Kidney glomerular epithelial cell (primary cell): ENCODE measurements at regions not wholly inside any gene's neighbourhood (a gene's known extent, or its start where the extent isn't known, plus 50 kb on each side); places are given as distances from the start of the nearest gene placed in this dataset.
A peak's percentile ranks its signal among the peaks of the same experiment; 100 is the strongest.
"Not testable (repeated sequence)": the region's sequence is repeated elsewhere in the genome, so short reads cannot be mapped to it uniquely, and the experiment has no call there.

Source experiments
- DNase-seq: peaks from one replicate; lab custom pipeline; 2025; lab: John Stamatoyannopoulos, UW

- no peak for DNase-seq
These were observed 766.9 kb upstream of the ADGRL4 start for GRCh38 chr1:79773385-79773784.

- DNase-seq, result no peak
These were observed 755.9 kb upstream of the ADGRL4 start for GRCh38 chr1:79762461-79762860.

GRCh38 chr1:79760531-79760930, 754.0 kb upstream of the ADGRL4 start:
- DNase-seq, result no peak

- no peak for DNase-seq
These were observed 743.1 kb upstream of the ADGRL4 start for GRCh38 chr1:79749607-79750006.

- DNase-seq, result no peak
These were observed 739.4 kb upstream of the ADGRL4 start for GRCh38 chr1:79745929-79746328.

- DNase-seq, result no peak
These were observed 738.2 kb upstream of the ADGRL4 start for GRCh38 chr1:79744746-79745145.

GRCh38 chr1:79741720-79742421, 735.3 kb upstream of the ADGRL4 start:
- DNase-seq, result no peak

- no peak for DNase-seq
These were observed 731.6 kb upstream of the ADGRL4 start for GRCh38 chr1:79738101-79738500.

- no peak for DNase-seq
These were observed 730.7 kb upstream of the ADGRL4 start for GRCh38 chr1:79737193-79737592.

- DNase-seq, result no peak
These were observed 726.4 kb upstream of the ADGRL4 start for GRCh38 chr1:79732950-79733349.

GRCh38 chr1:79726911-79727310, 720.4 kb upstream of the ADGRL4 start:
- DNase-seq, result no peak

GRCh38 chr1:79726321-79726720, 719.8 kb upstream of the ADGRL4 start:
- DNase-seq, result no peak

GRCh38 chr1:79716447-79716846, 709.9 kb upstream of the ADGRL4 start:
- peak; percentile 84 for DNase-seq

GRCh38 chr1:79714664-79715063, 708.1 kb upstream of the ADGRL4 start:
- no peak for DNase-seq

- DNase-seq, result peak; percentile 68
These were observed 704.5 kb upstream of the ADGRL4 start for GRCh38 chr1:79711001-79711431.

- DNase-seq, result no peak
These were observed 702.2 kb upstream of the ADGRL4 start for GRCh38 chr1:79708646-79709265.

- no peak for DNase-seq
These were observed 698.7 kb upstream of the ADGRL4 start for GRCh38 chr1:79705218-79705617.

- DNase-seq, result no peak
These were observed 697.5 kb upstream of the ADGRL4 start for GRCh38 chr1:79704067-79704466.

- DNase-seq, result not testable (repeated sequence)
These were observed 695.9 kb upstream of the ADGRL4 start for GRCh38 chr1:79702336-79702999.

GRCh38 chr1:79695138-79695537, 688.6 kb upstream of the ADGRL4 start:
- peak; percentile 62 for DNase-seq

- DNase-seq, result no peak
These were observed 687.7 kb upstream of the ADGRL4 start for GRCh38 chr1:79694241-79694640.

- no peak for DNase-seq
These were observed 687.0 kb upstream of the ADGRL4 start for GRCh38 chr1:79693441-79694114.

GRCh38 chr1:79692519-79692918, 686.0 kb upstream of the ADGRL4 start:
- no peak for DNase-seq
